Parathyroid adenoma (tissue), 2 donors: ENCODE measurements at regions not wholly inside any gene's neighbourhood (a gene's known extent, or its start where the extent isn't known, plus 50 kb on each side); places are given as distances from the start of the nearest gene placed in this dataset.

Experiments used
- H2AFZ ChIP-seq: fragments of 300-600 bp; sonication (generic); one replicate; pipeline ENCODE4 v1.7.0; 2017; ENCODE audit warnings: antibody characterized with exemption, mild to moderate bottlenecking
- H3K27ac ChIP-seq: fragments of 300-600 bp; sonication (generic); one replicate; pipeline ENCODE4 v1.7.0; 2017
- H3K27me3 ChIP-seq: fragments of 300-600 bp; sonication (generic); one replicate; pipeline ENCODE4 v1.7.0; 2017; ENCODE audit warnings: low read length; ENCODE audit not compliant: control insufficient read depth, insufficient read depth
- H3K36me3 ChIP-seq: fragments of 300-600 bp; sonication (generic); one replicate; pipeline ENCODE4 v1.7.0; 2017; ENCODE audit warnings: low read length; ENCODE audit not compliant: control insufficient read depth, insufficient read depth
- H3K4me1 ChIP-seq: fragments of 300-600 bp; sonication (generic); one replicate; pipeline ENCODE4 v1.7.0; 2017; ENCODE audit warnings: control low read depth
- H3K4me2 ChIP-seq: fragments of 300-600 bp; sonication (generic); one replicate; pipeline ENCODE4 v1.7.0; 2017; ENCODE audit warnings: low read length
- H3K4me3 ChIP-seq: fragments of 300-600 bp; sonication (generic); one replicate; pipeline ENCODE4 v1.7.0; 2017; ENCODE audit warnings: low read depth, low read length
- H3K79me2 ChIP-seq: fragments of 300-600 bp; sonication (generic); one replicate; pipeline ENCODE4 v1.7.0; 2017; ENCODE audit warnings: control low read depth
- H3K9ac ChIP-seq: fragments of 300-600 bp; sonication (generic); one replicate; pipeline ENCODE4 v1.7.0; 2017; ENCODE audit warnings: mild to moderate bottlenecking
- H3K9me3 ChIP-seq: fragments of 300-600 bp; sonication (generic); one replicate; pipeline ENCODE4 v1.7.0; 2017; ENCODE audit warnings: low read length; ENCODE audit not compliant: control insufficient read depth
- TF ChIP-seq, protein P1 (sequence below): fragments of 300-600 bp; sonication (generic); IDR thresholded peaks from one replicate; pipeline ENCODE4 v1.7.0; 2017; ENCODE audit warnings: antibody characterized with exemption, mild to moderate bottlenecking
- donor health status: primary hyperparathyroidism.

DNA sequence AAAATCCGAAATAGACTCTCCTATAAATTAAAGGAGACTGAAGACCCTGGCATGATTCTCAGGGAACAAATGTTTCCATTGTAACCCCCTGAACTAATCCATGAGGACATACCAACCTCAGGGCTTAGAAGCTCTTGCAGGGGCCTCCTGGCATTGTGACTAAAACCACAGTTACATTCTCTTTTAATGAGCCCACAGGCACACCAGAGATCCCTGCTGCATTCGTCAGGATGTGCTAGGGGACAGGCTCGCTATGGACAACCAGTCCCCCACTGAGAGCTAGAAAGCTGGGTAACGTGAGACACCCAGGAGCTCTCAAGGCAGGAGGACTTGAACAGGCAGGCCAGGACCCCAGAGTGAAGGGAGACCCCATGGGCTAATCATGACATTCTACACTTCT lies 140.6 kb upstream of the TNRC6C start:
- no peaks in the 10 kb centered on the region for H3K79me2 ChIP-seq
- H3K9me3 ChIP-seq, result no peaks in the 10 kb centered on the region
- TF ChIP-seq, protein P1, sequence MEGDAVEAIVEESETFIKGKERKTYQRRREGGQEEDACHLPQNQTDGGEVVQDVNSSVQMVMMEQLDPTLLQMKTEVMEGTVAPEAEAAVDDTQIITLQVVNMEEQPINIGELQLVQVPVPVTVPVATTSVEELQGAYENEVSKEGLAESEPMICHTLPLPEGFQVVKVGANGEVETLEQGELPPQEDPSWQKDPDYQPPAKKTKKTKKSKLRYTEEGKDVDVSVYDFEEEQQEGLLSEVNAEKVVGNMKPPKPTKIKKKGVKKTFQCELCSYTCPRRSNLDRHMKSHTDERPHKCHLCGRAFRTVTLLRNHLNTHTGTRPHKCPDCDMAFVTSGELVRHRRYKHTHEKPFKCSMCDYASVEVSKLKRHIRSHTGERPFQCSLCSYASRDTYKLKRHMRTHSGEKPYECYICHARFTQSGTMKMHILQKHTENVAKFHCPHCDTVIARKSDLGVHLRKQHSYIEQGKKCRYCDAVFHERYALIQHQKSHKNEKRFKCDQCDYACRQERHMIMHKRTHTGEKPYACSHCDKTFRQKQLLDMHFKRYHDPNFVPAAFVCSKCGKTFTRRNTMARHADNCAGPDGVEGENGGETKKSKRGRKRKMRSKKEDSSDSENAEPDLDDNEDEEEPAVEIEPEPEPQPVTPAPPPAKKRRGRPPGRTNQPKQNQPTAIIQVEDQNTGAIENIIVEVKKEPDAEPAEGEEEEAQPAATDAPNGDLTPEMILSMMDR, result no peak
- no peak overlapping the region for H3K27ac ChIP-seq
- H3K4me2 ChIP-seq, result no peak overlapping the region
- H3K4me3 ChIP-seq, result no peak overlapping the region
- H3K27me3 ChIP-seq, result no peaks in the 10 kb centered on the region
- no peaks in the 10 kb centered on the region for H3K36me3 ChIP-seq
- no peaks in the 10 kb centered on the region for H3K4me1 ChIP-seq
- no peak overlapping the region for H2AFZ ChIP-seq
- no peak overlapping the region for H3K9ac ChIP-seq

DNA sequence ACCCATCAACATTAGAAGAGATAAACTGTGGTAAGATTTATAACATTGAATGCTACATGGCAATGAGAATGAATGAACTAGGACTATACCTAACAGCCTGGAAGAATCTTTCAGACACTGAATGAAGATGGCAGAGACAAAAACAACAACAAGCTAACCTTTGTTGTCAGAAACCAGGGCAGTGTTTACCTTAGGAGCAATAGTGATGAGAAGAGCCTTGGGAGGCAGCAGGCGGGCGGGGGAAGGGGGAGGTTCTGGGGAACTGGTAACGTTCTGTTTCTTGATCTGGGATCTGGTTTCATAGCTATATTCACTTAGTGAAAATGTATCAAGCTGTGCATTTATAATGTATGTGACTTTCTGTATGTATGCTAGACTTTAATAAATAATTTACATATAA lies 139.0 kb upstream of the TNRC6C start:
- Histone ChIP-seq H3K9ac (no peak overlapping the region), H3K27me3 (no peaks in the 10 kb centered on the region), H3K79me2 (no peaks in the 10 kb centered on the region), H3K4me2 (no peak overlapping the region), H3K4me3 (no peak overlapping the region), H3K36me3 (no peaks in the 10 kb centered on the region), H3K9me3 (no peaks in the 10 kb centered on the region), H2AFZ (no peak overlapping the region), H3K4me1 (no peaks in the 10 kb centered on the region), H3K27ac (no peak overlapping the region)
- TF ChIP-seq, protein P1, result no peak

DNA sequence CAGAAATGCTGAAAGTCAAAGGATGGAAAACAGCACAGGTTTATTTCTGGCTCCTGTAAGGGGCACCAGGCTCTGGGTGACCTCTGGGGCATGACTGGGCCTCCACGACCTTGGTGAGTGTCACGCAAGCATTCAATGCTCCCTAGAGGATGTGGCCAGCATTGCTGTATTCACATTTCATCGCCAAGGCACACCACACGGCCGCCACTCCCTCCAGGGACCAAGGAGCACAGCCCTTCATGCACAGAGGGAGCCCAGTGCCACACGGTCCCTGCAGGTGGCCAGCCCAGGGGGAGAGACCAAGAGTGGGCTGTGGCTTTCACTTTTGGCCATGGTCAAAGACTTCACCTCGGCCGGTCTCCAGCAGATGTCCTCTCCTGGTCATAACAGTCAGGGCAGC lies 137.4 kb upstream of the TNRC6C start:
- Histone ChIP-seq H3K79me2 (no peaks in the 10 kb centered on the region), H3K4me3 (no peak overlapping the region), H2AFZ (no peak overlapping the region), H3K9ac (no peak overlapping the region), H3K27ac (no peak overlapping the region), H3K9me3 (no peaks in the 10 kb centered on the region), H3K4me2 (no peak overlapping the region), H3K36me3 (no peaks in the 10 kb centered on the region), H3K4me1 (no peaks in the 10 kb centered on the region), H3K27me3 (no peaks in the 10 kb centered on the region)
- TF ChIP-seq, protein P1, result no peak

DNA sequence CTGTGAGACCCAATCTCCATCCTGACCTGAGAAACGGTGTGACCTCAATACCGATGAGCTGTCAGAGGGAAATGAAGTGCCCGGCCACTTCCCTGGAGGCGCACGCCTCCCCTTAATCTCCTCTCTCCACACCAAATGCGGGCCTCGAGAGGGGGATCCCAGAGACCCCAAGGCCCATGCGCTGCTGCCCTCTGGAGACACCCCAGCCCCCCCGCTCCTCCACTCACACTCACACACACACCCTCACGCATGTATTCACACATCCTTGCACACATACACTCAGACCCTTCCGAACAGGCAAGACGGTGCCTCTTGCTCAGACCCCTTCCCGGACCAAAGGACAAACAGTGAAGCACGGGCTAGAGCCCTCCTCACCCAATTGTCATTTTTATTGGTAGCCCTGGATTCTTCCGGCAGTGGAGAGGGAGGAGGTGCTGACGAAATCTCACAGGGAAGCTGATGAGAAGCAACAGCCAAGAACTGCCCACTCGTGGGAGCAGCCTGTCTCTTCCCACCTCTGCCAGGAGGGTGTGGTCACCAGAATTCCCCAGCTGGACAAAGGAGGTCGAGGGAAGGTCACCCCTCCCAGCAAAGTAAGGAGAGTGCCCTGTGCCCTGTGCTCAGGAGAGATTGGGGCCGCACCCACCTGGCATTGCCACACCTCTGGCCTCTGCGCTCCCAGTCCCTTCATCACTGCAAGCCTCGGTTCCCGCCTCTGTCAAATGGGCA lies 136.0 kb upstream of the TNRC6C start:
- Histone ChIP-seq H3K27ac (no peak overlapping the region), H3K27me3 (no peaks in the 10 kb centered on the region), H3K4me2 (no peak overlapping the region), H3K79me2 (no peaks in the 10 kb centered on the region), H3K36me3 (no peaks in the 10 kb centered on the region), H3K9me3 (no peaks in the 10 kb centered on the region), H3K9ac (no peak overlapping the region), H3K4me1 (no peaks in the 10 kb centered on the region), H2AFZ (no peak overlapping the region), H3K4me3 (no peak overlapping the region)
- TF ChIP-seq, protein P1, result no peak
